ENCODE measurements at regions not wholly inside any gene's neighbourhood (a gene's known extent, or its start where the extent isn't known, plus 50 kb on each side); places are given as distances from the start of the nearest gene placed in this dataset.

GRCh38 chr3:30130391-30130790 is 476.0 kb upstream of the TGFBR2 start:
- TF ChIP-seq CTCF (IDR thresholded peaks at IDR 0.05; ENCODE audit: low read depth, low read length, poor library complexity, severe bottlenecking) (no peak), EZH2phosphoT487 (IDR thresholded peaks at IDR 0.05; ENCODE audit: borderline replicate concordance, low read length) (no peak)

All from DOHH2 (cell line).